ENCODE measurements at regions not wholly inside any gene's neighbourhood (a gene's known extent, or its start where the extent isn't known, plus 50 kb on each side); places are given as distances from the start of the nearest gene placed in this dataset.

- H3K4me3 ChIP-seq (ENCODE audit: low read depth in 2 of 2, low read length in 2 of 2): no peak overlapping the region
- no peak for ATAC-seq
- in situ Hi-C loops (cut with HindIII; ENCODE audit: low pct_unique_long_range_greater_than_20kb, low sequenced_read_pairs): no loop called here
Measured at GRCh38 chr10:20955355-20955893, 58.3 kb upstream of the NEBL start.

GRCh38 chr10:20954519-20954918, 57.4 kb upstream of the NEBL start:
- H3K27me3 ChIP-seq (ENCODE audit: control insufficient read depth, insufficient read depth, low read length): no peaks in the 10 kb centered on the region
- CTCF ChIA-PET: interaction anchor here (0.7 kb wide), 1 partner anchor 1226 kb away, joined by 4 read pairs; no protein-coding TSS in a partner anchor
- H3K4me3 ChIP-seq (ENCODE audit: low read depth in 2 of 2, low read length in 2 of 2): no peak overlapping the region
- intact Hi-C loops (cut with micrococcal nuclease; ENCODE audit: unreplicated experiment): no loop called here
- no TSS peak for BruUV-seq (replicated peaks)
- POLR2A ChIA-PET: no interaction called here
- in situ Hi-C loops (cut with HindIII; ENCODE audit: low pct_unique_long_range_greater_than_20kb, low sequenced_read_pairs): no loop called here
- H3K27ac ChIP-seq (ENCODE audit: low read length): no peak overlapping the region
- no peaks in the 10 kb centered on the region for H3K9me3 ChIP-seq (ENCODE audit: control insufficient read depth, insufficient read depth, low read depth, low read length)
- no peaks in the 10 kb centered on the region for H3K4me1 ChIP-seq (ENCODE audit: control insufficient read depth, insufficient read depth, low read length)
- DNase-seq (ENCODE audit: low read depth, low spot score) (no peak), ATAC-seq (no peak)
- TF ChIP-seq CTCF (IDR thresholded peaks at IDR 0.05): no peak
- TF ChIP-seq TCF7L2 (IDR thresholded peaks at IDR 0.05; ENCODE audit: low read depth, low read length): no peak
- no peak for TF ChIP-seq REST (IDR thresholded peaks at IDR 0.05; ENCODE audit: insufficient read depth in 1 of 2, low read depth in 2 of 2, low read length in 1 of 2)
- no peak for TF ChIP-seq POLR2AphosphoS5 (IDR thresholded peaks at IDR 0.05; ENCODE audit: low read depth, low read length)
- no peak for TF ChIP-seq SIN3A (IDR thresholded peaks at IDR 0.05; ENCODE audit: borderline replicate concordance, insufficient read depth, low read depth, low read length)
- H3K36me3 ChIP-seq (ENCODE audit: control insufficient read depth, insufficient read depth, low read length): no peaks in the 10 kb centered on the region; the same call in 1 of the 2 replicates

More at GRCh38 chr10:20955355-20955893, 58.3 kb upstream of the NEBL start:
- Histone ChIP-seq H3K4me1 (ENCODE audit: control insufficient read depth, insufficient read depth, low read length) (no peaks in the 10 kb centered on the region), H3K27ac (ENCODE audit: low read length) (no peak overlapping the region), H3K9me3 (ENCODE audit: control insufficient read depth, insufficient read depth, low read depth, low read length) (no peaks in the 10 kb centered on the region), H3K36me3 (ENCODE audit: control insufficient read depth, insufficient read depth, low read length) (no peaks in the 10 kb centered on the region; the same call in 1 of the 2 replicates), H3K27me3 (ENCODE audit: control insufficient read depth, insufficient read depth, low read length) (no peaks in the 10 kb centered on the region)
- ChIA-PET POLR2A (no interaction called here), CTCF (no interaction called here)
- DNase-seq (ENCODE audit: low read depth, low spot score): no peak
- TF ChIP-seq SIN3A (IDR thresholded peaks at IDR 0.05; ENCODE audit: borderline replicate concordance, insufficient read depth, low read depth, low read length): no peak
- no peak for TF ChIP-seq CTCF (IDR thresholded peaks at IDR 0.05)
- TF ChIP-seq POLR2AphosphoS5 (IDR thresholded peaks at IDR 0.05; ENCODE audit: low read depth, low read length): no peak
- no peak for TF ChIP-seq TCF7L2 (IDR thresholded peaks at IDR 0.05; ENCODE audit: low read depth, low read length)
- no peak for TF ChIP-seq REST (IDR thresholded peaks at IDR 0.05; ENCODE audit: insufficient read depth in 1 of 2, low read depth in 2 of 2, low read length in 1 of 2)
- BruUV-seq (replicated peaks): no TSS peak
- intact Hi-C loops (cut with micrococcal nuclease; ENCODE audit: unreplicated experiment): no loop called here
